ENCODE measurements at regions not wholly inside any gene's neighbourhood (a gene's known extent, or its start where the extent isn't known, plus 50 kb on each side); places are given as distances from the start of the nearest gene placed in this dataset.
"Not testable (repeated sequence)": the region's sequence is repeated elsewhere in the genome, so short reads cannot be mapped to it uniquely, and the experiment has no call there.

GRCh38 chr9:20237686-20238085, 384.6 kb downstream of the MLLT3 start:
- no peak for DNase-seq

- no peak for DNase-seq
These were observed 385.6 kb downstream of the MLLT3 start for GRCh38 chr9:20236676-20237075.

DNA sequence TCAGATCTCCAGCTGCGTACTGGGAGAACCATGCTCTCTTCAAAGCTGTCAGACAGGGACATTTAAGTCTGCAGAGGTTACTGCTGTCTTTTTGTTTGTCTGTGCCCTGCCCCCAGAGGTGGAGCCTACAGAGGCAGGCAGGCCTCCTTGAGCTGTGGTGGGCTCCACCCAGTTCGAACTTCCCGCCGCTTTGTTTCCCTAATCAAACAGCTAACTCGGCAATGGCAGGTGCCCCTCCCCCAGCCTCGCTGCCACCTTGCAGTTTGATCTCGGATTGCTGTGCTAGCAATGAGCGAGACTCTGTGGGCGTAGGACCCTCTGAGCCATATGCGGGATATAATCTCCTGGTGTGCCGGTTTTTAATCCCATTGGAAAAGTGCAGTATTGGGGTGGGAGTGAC, 387.1 kb downstream of the MLLT3 start:
- not testable (repeated sequence) for DNase-seq

DNA sequence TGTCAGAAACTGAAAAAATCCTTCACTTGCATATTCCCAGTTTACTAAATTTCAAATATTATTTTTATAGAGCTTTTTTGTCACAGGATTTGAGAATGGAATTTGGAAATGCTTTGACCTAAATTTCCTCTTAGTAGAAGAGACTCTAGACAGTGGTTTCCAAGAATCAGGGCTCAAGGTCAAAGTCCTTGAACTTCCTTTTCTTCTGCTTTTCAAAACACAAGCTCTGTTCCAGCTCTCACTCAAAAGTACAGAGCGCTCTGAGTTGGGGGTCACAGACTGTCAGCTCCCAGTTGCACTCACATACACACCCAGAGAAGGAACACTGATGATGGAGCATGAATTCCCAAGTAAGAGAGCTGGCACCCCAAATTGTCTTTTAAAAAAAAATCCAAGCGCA, 394.2 kb downstream of the MLLT3 start:
- no peak for DNase-seq

DNA sequence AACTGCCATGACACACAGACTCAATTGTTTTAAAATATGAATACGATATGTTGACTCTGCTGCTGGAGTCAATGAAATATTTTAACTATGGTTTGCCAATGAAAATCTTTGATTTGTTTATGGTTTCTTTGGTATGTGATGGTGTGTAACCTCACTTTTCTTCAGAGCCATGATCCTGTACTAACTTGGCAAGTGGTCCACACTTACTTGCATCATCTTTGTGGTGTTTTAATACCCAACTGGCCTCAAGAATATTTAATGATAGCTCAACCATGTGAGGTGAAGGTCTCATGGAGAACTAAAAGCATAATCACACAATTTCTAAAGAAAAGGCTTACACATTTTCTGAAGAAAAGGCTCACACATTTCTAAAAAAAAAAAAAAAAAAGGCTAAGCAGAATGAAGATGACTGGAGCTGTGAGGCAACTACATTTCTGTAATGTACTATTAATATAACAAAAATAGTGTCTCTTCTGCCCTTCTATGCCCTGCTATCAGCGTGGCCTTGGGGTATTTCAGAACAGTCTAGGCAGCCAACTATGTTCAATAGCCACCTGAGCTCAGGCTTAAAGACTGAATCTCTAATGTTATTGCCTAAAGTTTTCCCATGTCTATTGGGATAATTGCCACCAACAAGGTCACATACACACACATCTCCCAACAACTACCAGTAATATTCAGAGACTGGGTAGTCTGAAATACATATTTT, 395.0 kb downstream of the MLLT3 start:
- no peak for DNase-seq

- no peak for DNase-seq
These were observed 396.0 kb downstream of the MLLT3 start for GRCh38 chr9:20226345-20226744.

DNA sequence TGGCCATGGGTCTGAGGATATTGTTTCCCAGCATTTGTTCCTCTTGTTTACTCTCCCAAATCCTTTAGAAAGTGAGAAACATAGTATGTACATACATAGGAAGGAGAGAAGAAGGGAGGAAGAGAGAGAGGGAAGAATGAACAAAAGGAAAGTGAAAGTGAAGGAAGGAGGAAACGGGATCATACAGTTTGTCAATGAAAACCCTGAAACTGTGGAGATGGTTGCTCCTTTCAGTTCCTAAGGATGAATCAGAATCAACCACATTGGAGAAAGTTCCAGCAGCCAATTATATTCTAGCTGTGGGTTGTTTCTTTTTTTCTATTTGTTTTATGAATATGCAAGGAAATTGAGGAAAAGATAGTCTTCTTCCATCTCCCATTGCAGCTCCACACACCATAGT, 396.5 kb downstream of the MLLT3 start:
- DNase-seq = no peak

- no peak for DNase-seq
These were observed 397.5 kb downstream of the MLLT3 start for GRCh38 chr9:20224756-20225155.

DNA sequence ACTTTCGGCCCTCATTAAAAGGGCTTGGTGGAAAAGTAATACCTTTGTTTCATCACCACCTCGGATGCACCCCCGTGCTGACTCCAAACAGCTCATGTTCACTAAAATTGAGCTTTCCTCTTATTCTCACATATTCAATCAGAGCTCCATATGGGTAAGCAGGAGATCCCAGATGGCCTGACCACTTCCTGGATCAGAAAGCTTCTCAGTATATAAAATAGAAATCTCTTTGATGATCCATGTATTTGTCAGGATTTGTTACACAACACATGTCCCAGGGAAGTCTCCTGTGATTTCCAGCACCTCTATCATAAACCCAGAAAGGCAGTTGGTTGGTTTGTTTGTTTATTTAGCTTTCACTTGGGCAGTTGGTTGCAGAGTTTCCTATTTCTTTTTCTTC, 402.0 kb downstream of the MLLT3 start:
- no peak for DNase-seq

DNA sequence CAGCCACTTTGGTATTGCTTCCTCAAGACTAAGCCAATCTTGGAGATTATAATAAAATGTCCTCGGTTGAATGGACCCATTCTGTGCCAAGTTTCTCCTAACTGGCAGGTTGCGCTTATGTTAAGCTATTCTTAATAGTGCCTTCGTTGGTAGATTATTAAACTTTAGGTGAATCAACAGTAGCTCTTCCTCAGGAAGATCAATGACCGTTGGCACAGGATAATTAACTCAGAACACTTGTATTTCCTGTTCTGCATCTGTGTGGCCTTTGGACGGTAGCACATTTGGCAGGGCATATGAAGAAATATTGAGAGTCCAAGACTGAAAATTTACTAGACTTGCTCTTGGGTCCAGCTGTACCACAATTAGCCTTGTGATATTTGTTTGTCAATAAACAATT, 402.9 kb downstream of the MLLT3 start:
- DNase-seq = no peak

DNA sequence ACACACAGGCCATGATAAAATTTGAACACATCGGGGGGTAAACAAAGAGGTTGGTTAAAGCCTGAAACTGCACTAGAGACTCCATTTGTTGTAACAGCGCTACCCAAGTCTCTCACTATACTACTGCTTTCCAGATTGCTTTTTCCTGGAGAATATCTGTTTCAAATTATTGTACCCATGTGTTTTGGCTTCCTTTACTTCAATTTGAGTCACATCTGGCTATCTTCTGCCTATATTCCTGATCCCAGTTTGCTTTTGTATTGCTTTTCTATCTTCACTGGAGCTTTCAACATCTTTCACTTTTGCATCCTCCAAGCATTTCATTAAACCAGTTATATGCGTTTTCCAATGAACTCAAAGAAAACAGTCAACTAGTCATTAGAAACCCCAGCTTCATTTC, 404.7 kb downstream of the MLLT3 start:
- DNase-seq = no peak

DNA sequence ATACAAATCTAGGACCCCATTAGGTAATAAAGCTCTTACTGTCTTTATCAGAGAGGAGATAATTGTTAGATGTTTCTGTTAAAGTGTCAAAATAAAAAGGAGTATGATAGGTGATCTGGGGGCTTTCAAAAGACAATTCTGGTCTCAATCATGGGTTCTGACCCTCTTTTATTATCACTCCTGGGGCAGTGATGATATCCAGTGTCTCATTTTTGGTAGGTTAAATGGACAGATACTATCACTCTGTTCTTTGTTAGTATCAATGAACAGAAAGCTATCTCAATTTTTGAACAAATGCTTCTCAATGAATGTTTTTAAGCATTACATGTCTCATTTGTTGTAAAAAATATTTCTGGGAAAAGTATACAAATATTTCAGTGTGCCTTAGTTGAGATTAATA, 405.9 kb downstream of the MLLT3 start:
- no peak for DNase-seq

DNA sequence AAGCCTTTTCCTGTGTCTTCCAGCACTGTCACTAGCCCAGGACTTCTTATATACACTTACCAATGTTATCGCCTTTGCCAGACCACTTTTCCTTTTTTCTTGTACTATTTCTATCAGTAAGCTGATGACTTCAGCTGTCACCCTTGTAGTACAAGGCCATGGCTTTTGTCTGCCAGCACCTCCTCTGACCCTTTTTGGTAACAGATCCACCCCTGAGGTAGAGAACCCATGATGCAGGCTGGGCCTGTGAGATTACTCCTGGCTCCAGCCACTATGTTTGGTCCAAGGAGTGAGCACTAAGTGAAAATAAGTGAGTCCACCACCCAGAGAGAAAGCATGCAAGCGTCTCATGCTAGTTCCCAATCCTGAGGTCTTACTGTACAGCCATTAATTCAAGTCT, 406.7 kb downstream of the MLLT3 start:
- DNase-seq = no peak

- DNase-seq = no peak
These were observed 409.5 kb downstream of the MLLT3 start for GRCh38 chr9:20212806-20213205.

GRCh38 chr9:20209391-20210340, 412.6 kb downstream of the MLLT3 start:
- DNase-seq = no peak

DNA sequence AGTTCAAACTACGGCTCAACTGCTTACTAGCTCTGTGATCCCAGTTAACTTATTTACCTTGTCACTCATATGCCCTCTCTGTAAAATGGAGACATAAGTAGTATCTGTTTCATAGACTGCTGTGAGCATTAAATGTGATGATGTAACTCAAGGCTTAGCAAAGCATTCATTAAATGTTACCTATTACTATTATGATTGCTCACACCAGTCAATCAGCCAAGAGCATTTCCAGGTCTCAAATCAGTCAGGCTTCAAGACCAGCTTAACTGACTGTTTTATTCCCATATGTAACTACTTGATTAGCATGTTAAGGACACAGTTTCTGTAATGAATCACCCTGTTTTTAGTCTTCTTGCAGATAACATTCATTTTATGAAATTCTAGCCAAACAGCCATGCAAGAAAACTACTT, 413.3 kb downstream of the MLLT3 start:
- no peak for DNase-seq

GRCh38 chr9:20208226-20208625, 414.1 kb downstream of the MLLT3 start:
- no peak for DNase-seq

GRCh38 chr9:20207176-20207575, 415.1 kb downstream of the MLLT3 start:
- no peak for DNase-seq

DNA sequence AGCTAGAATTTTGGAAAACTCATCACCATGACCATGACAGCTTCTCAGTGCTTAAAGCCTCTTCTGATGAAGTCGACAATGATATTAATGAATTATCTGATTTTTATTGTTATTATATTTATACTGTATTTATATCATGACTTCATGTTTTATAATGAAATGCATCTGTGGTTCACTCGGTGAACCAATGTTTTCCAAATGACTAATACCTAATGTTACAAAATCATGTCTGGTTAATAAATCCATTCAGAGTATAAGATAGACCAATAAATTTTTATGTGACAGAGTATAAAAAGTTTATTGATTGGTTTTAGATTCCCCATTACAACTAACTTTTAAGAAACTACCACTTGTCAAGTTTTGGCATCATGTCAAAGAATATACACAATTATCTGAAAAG, 416.5 kb downstream of the MLLT3 start:
- no peak for DNase-seq

DNA sequence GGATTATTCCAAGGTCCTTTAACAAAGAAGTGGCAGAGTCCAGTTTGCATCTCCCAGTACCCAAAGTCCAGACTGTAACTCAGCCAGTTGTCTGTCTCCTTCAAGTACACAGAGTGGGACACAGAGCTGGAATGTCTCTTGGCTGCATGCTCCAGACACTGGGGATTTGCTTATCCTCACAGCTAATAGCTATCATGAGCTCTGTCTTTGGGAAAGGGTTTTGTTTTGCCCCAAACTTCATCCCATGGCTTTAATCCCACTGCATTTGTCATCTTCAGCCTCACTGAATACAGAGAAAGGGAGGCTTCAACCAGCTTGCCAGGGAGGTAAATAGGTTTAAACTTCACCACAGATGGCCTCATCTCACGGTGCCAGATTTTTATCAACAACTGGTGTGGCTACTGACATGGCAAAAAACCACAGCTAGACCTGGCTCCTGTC, 412.2 kb upstream of the SLC24A2 start:
- no peak for DNase-seq

- DNase-seq = no peak
These were observed 411.7 kb upstream of the SLC24A2 start for GRCh38 chr9:20200581-20200980.

DNA sequence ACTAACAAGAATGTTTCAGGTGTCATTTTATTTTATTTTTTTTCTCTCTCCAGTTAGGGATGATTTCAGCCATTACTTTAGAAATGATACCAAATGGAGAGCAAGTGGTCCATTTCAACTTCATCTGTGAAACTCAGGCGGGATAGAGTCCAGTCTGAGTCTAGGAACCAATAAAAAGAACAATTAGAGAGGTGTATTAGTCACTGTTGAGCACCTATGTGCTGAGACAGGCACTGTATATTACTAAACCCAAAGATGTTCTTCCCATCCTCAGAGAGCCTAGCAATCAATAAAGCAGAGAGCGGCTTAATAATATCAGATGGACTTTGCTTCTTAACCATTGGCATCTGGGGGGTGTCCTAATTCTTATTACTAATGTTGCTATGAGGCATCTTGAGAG, 410.3 kb upstream of the SLC24A2 start:
- no peak for DNase-seq

- DNase-seq = no peak
These were observed 409.3 kb upstream of the SLC24A2 start for GRCh38 chr9:20197976-20198685.

All from NCI-H2029 treated with DMSO at 0.1 percent for 48 hours (cell line).